ENCODE measurements at regions not wholly inside any gene's neighbourhood (a gene's known extent, or its start where the extent isn't known, plus 50 kb on each side); places are given as distances from the start of the nearest gene placed in this dataset.

DNA sequence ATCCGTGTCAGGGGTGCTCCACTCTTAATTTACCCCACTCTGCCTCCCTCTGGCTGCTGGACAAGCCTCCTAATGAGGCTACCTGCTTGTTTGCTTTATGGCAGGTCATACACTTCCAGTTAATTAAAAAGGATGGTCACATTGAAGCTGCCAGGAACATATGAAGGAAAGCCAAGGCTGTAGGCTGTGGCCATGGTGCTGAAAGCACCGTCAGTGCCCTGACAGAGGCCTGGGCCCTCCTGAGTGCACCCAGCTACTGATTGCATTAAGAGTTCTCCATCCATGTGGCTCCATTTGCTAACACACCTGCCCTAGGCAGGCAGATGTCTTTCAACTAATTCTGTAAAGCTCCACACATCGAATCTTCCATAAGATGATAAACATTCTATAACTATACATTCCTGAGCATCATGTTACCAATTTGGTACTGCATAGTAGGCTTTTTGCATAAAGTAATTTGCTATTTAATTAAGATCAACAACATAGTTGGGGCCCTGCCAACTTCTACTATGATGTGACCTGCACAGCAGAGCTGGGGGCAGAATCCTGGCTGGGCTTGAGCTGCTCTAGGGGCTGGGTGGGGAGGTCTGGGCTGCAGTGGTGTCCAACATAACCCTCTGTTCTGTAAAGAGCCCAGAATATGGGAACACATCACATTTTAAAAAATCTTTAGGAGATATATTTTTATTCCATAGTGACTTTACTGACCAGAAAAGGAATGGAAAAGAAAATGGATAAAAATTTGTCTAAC is 224.8 kb downstream of the SIPA1L2 start:
- POLR2A ChIA-PET, result no interaction called here
- Mint-ChIP-seq H3K9me3 (peaks cover 0 to 8% (median 3%) of the 10 kb centered on the region in 9 donors), H3K36me3 (peaks cover 0 to 6% (median 0%) of the 10 kb centered on the region in 3 donors), H3K4me1 (peaks cover 0 to 3% (median 0%) of the 10 kb centered on the region in 4 donors), H3K27me3 (peaks cover 2 to 19% (median 11%) of the 10 kb centered on the region in 5 donors), H3K4me3 (no peak overlapping the region), H3K27ac (no peak overlapping the region)
- no peak for DNase-seq
- ATAC-seq, result no peak

DNA sequence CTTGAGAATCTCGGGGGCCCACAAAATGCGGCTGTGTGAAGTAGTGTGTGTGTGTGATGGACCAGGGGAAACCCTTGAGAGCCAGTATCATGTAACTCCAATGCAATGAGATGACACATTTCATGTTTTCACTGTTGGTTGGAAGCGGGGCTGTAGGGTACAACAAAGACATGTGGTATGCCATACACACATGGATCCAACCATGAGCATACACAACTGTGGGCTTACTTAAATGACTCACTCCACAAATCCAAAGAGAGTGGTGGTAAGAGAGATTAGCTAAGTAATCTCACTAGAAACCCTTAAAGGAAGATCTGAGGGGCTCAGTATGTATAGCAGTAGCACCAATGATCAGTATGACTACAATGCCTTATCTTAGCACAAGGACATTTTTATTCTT is 225.7 kb downstream of the SIPA1L2 start:
- H3K27me3 Mint-ChIP-seq, result peaks cover 2 to 22% (median 11%) of the 10 kb centered on the region in 5 donors
- DNase-seq, result no peak
- H3K9me3 Mint-ChIP-seq, result peaks cover 0 to 1% (median 0%) of the 10 kb centered on the region in 9 donors
- no peak overlapping the region for H3K4me3 Mint-ChIP-seq
- H3K36me3 Mint-ChIP-seq, result peaks cover 0 to 2% (median 0%) of the 10 kb centered on the region in 3 donors
- peaks cover 0 to 3% (median 0%) of the 10 kb centered on the region in 4 donors for H3K4me1 Mint-ChIP-seq
- no peak for ATAC-seq
- POLR2A ChIA-PET, result no interaction called here
- no peak overlapping the region for H3K27ac Mint-ChIP-seq

DNA sequence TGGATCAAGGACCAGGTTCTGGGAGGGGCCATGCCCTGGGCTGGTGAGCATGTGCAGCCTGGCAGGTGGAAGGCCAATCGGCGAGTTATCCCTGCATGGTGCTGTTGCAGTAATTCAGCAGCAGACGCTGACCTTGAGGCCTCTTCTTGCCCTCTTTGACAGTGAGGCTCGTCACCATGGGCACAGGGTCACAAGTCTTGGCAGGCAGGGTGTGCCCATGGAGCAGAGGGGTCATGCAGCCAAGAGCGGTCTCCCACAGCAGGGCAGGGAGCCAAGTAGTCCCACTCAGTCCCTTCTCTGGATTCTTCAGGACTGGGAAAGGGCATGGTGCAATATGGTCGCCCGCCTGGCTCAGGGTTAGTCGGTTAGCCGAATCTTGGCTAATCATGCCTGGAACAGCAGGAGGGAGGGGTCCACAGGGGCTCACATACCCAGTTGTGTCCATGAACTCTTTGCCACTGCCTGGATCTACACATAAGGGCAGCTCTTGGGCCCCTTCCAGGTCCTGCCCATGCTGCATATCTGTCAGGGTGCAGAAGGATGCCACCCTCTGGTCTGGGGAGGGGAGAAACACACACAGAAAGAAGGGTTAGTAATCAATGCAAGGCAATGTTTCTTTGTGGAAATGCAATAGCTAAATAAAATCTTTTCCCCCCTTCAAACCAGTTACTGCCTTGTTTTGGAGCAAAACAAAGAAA is 226.8 kb downstream of the SIPA1L2 start:
- no peaks in the 10 kb centered on the region for H3K36me3 Mint-ChIP-seq
- H3K27ac Mint-ChIP-seq, result no peak overlapping the region
- H3K4me1 Mint-ChIP-seq, result peaks cover 0 to 3% (median 0%) of the 10 kb centered on the region in 4 donors
- no peaks in the 10 kb centered on the region for H3K9me3 Mint-ChIP-seq
- DNase-seq (no peak), ATAC-seq (no peak)
- peaks cover 2 to 22% (median 11%) of the 10 kb centered on the region in 5 donors for H3K27me3 Mint-ChIP-seq
- POLR2A ChIA-PET, result no interaction called here
- no peak overlapping the region for H3K4me3 Mint-ChIP-seq

DNA sequence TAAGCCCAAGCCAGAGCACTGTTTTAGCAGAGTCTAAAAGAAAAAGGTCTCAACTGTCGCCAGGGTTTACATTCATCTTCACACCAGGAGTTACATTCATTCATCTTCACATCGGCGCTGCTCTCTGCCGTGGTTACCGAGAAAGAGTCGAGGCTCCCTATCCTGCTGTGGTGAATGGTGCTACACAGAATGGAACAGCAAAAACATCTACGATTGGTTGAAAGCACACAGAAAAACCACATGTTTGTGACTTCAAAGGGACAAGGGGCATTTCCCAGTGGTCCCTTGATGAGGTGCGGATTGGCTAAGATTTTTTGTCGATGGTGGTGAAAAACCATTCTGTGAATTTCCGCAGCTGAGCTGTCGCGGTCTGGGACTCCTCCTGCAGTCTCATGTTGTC is 231.1 kb downstream of the SIPA1L2 start:
- POLR2A ChIA-PET, result no interaction called here
- Mint-ChIP-seq H3K36me3 (no peaks in the 10 kb centered on the region), H3K4me3 (no peak overlapping the region), H3K4me1 (peaks cover 0 to 3% (median 1%) of the 10 kb centered on the region in 4 donors), H3K27ac (no peak overlapping the region), H3K9me3 (no peaks in the 10 kb centered on the region), H3K27me3 (peaks cover 2 to 22% (median 11%) of the 10 kb centered on the region in 5 donors)
- DNase-seq (no peak), ATAC-seq (no peak)

DNA sequence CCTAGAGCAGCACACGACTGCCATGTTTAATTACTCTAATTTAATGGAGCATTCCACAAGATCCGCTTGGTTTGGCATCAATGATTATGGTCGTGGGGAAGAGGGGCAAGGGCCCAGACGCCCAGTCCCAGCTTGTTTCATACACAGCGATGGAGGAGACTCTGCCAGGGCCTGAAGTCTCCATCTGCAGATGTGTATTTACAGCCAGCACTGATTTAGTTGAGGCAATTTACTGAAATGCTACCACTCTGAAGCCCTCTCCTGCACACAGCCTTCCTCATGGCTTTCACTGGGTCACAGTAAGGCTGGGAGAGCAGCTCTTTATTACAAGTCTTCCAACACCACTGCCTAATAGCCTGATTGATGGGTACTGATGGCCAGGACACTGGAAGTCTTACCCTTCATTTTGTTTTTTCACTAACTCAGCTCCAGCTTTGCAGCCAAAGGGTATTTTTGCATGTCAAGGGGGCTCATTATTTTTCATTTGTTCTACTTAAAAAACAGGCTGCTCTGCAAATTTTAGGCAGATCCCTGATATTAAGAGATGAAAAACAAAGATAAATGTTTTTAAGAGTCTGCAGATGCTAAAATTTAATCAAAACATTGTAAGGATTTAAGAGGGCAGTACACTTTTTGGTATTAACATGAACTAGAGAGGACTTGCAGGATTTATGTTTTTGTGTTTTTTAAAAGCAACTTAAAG is 236.3 kb downstream of the SIPA1L2 start:
- peaks cover 0 to 2% (median 0%) of the 10 kb centered on the region in 5 donors for H3K27me3 Mint-ChIP-seq
- no peak overlapping the region for H3K27ac Mint-ChIP-seq
- no peaks in the 10 kb centered on the region for H3K9me3 Mint-ChIP-seq
- POLR2A ChIA-PET, result no interaction called here
- ATAC-seq, result no peak
- H3K36me3 Mint-ChIP-seq, result no peaks in the 10 kb centered on the region
- no peak for DNase-seq
- no peak overlapping the region for H3K4me3 Mint-ChIP-seq
- H3K4me1 Mint-ChIP-seq, result peaks cover 0 to 2% (median 0%) of the 10 kb centered on the region in 4 donors

DNA sequence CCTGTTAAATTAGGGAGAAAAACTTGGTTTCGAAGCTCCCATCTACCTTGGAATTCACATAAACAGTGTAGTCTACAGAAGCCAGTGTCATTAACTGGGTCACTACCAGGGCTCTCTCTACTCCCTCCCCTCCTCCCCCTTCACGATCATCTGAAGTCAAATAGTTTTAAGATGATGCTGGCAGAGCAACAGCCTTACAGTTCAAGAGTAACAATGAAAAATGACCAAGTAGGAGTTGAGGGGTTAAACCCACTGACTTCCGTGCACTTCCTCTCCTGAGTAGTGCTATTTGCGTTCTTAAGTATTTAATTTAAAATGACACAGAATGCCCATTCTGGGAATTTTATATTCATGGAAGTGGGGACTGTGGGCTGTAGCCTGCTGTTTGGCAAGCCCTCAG is 236.9 kb downstream of the SIPA1L2 start:
- Mint-ChIP-seq H3K9me3 (no peaks in the 10 kb centered on the region), H3K4me3 (no peak overlapping the region), H3K27me3 (peaks cover 0 to 3% (median 0%) of the 10 kb centered on the region in 5 donors), H3K36me3 (no peaks in the 10 kb centered on the region), H3K4me1 (peaks cover 0 to 2% (median 0%) of the 10 kb centered on the region in 4 donors), H3K27ac (no peak overlapping the region)
- ATAC-seq (no peak), DNase-seq (no peak)
- POLR2A ChIA-PET, result no interaction called here

DNA sequence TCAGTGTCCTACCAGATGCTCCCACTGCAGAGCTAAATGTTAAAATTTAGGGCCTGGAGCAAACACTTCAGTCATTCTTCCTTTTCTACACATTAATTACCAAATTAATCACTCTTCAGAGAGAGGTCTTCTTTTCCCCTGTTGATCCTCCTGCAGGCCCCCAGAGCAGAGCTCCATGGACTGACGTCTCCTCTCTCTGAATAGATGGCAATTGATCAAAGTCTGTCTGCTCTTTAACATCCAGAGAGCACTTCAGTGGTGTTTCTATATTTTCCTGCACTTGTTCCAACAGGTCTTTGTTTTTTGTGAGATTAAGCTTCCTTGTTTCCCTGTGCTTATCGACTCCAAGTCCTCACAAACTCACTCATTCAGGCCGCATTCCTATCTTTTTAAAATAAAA is 239.3 kb downstream of the SIPA1L2 start:
- DNase-seq, result no peak
- no peaks in the 10 kb centered on the region for H3K9me3 Mint-ChIP-seq
- no peak overlapping the region for H3K4me3 Mint-ChIP-seq
- POLR2A ChIA-PET, result no interaction called here
- ATAC-seq, result no peak
- peaks cover 0 to 2% (median 0%) of the 10 kb centered on the region in 4 donors for H3K4me1 Mint-ChIP-seq
- peaks cover 0 to 3% (median 0%) of the 10 kb centered on the region in 5 donors for H3K27me3 Mint-ChIP-seq
- H3K36me3 Mint-ChIP-seq, result no peaks in the 10 kb centered on the region
- no peak overlapping the region for H3K27ac Mint-ChIP-seq

DNA sequence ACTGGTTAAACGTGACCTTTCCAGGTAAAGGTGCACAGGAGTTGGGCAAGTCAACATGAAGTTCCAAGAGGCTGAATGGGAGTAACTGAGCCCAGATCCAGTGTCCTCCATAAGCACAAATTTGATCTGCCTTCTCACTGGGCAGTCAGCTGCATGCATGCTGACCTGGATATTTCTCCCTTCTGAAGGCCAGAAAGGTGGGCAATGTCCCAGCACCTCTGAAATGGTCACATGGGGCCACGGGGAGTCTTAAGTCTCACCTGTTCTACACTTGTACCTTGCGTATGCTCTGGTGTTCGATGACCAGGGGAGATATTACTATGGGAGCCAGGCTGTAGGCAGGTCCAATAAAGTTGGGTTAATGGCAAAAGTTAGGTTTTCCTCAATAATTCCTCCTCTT is 240.2 kb downstream of the SIPA1L2 start:
- H3K27ac Mint-ChIP-seq, result no peak overlapping the region
- DNase-seq (no peak), ATAC-seq (no peak)
- H3K4me1 Mint-ChIP-seq, result peaks cover 0 to 2% (median 0%) of the 10 kb centered on the region in 4 donors
- H3K27me3 Mint-ChIP-seq, result peaks cover 0 to 6% (median 3%) of the 10 kb centered on the region in 5 donors
- H3K9me3 Mint-ChIP-seq, result no peaks in the 10 kb centered on the region
- POLR2A ChIA-PET, result no interaction called here
- H3K36me3 Mint-ChIP-seq, result no peaks in the 10 kb centered on the region
- H3K4me3 Mint-ChIP-seq, result no peak overlapping the region

DNA sequence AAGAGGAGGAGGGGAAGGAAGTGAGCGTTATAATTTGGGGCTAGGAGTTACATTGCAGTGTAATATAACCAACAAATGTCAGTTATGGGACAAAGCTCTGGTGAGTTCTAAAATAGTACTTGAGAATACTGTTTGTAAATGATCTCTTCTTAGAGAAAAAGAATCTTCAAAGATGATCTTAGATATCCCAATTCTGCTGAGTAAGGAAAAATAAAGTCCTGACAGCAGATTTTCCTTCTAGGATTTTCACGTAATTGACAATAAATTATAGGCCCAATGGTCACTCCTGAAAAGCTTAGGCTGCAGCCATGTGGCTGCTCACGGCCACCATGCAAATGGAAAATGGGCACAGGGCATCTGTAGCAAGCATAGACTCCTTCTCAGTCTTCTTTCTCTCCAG is 241.6 kb downstream of the SIPA1L2 start:
- Mint-ChIP-seq H3K4me3 (no peak overlapping the region), H3K27me3 (peaks cover 0 to 19% (median 7%) of the 10 kb centered on the region in 5 donors), H3K36me3 (no peaks in the 10 kb centered on the region), H3K4me1 (peaks cover 0 to 3% (median 0%) of the 10 kb centered on the region in 4 donors), H3K27ac (no peak overlapping the region), H3K9me3 (no peaks in the 10 kb centered on the region)
- ATAC-seq (no peak), DNase-seq (no peak)
- POLR2A ChIA-PET, result interaction anchor here (0.6 kb wide), 1 partner anchor 40 kb away, joined by 4 read pairs; no protein-coding TSS in a partner anchor

DNA sequence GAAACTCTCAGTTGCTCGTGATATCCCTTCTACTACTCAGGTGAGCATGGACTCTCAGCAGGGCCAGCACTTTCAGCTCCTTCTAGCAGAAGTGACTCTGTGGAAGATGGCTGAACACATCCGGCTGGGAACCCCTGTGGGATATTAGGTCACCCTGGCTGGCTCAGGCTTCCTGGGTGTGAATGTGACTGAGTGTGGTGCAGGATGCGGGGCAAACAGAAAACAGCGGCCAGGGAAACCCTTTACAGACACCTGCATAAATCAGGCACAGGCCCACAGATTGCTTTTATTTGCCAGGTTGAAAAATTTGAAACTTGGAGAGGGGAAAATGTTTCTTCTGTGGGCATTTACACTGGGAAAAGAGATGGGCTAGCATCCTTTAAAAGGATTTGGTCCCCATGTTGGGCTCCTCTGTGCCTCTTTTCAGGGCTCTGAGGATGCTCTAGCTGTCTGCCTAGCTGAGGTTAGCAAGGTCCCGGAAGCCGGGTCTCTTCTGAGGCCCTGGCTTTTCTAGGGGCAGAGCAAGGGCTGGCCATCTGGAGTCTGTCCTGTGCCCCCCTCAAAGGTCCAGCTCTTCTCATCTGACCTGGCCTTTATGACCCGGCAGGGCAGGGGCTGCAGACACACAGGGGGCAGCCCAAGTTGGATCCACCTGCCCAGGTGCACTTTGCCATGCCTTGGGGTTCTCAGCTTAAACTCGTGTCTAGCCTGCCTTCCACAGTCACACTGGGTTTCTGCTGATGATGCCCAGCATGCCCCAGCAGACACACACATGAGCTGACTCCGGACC is 243.0 kb downstream of the SIPA1L2 start:
- ATAC-seq (no peak), DNase-seq (no peak)
- no peaks in the 10 kb centered on the region for H3K36me3 Mint-ChIP-seq
- POLR2A ChIA-PET, result no interaction called here
- H3K4me3 Mint-ChIP-seq, result no peak overlapping the region
- H3K4me1 Mint-ChIP-seq, result peaks cover 0 to 3% (median 0%) of the 10 kb centered on the region in 4 donors
- no peaks in the 10 kb centered on the region for H3K9me3 Mint-ChIP-seq
- H3K27ac Mint-ChIP-seq, result peak overlapping the region in 1 of 10 donors; percentile 36
- peaks cover 0 to 25% (median 9%) of the 10 kb centered on the region in 5 donors for H3K27me3 Mint-ChIP-seq

DNA sequence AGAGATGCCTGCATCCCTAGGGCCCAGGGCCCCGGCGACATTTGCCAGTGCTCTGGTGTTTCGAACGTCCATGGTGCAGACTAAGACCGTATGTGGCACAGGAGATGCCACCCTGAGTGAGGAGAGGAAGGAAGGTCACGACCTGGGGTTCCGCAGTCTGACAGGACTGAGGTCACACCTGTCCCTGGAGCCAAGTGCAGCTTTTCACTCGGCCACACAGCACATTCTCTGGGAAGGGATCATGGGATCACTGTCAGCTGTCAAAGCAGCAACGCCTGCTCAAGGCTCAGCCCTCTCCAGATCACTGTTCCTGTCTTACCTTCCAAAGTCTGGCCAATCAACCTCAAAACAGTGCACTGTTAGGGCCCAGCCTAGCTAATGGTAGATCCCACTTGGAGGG is 243.6 kb downstream of the SIPA1L2 start:
- Mint-ChIP-seq H3K36me3 (no peaks in the 10 kb centered on the region), H3K4me1 (peaks cover 0 to 3% (median 0%) of the 10 kb centered on the region in 4 donors), H3K4me3 (no peak overlapping the region), H3K27ac (no peak overlapping the region), H3K9me3 (no peaks in the 10 kb centered on the region), H3K27me3 (peaks cover 2 to 31% (median 11%) of the 10 kb centered on the region in 5 donors)
- DNase-seq (no peak), ATAC-seq (no peak)
- POLR2A ChIA-PET, result no interaction called here

DNA sequence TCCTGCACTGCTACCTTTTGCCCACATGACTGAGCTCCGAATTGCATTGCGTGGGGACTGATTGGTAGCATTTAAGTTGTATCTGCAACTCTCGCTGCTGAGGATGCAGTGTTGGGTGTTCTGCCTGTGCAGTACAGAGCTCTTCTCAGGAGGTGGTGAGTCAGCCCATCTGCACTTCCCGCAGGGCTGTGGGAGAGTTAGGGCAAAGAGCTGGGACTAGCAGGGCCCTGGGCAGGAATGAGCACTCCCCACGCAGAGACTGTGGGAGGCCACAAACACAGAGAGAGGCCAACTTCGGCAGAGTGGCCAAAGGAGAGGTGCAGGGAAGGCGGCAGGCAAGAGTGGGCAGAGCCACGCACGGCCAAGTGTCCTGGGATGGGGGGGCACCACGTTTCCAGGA is 244.7 kb downstream of the SIPA1L2 start:
- Mint-ChIP-seq H3K27me3 (peaks cover 2 to 40% (median 11%) of the 10 kb centered on the region in 5 donors), H3K36me3 (no peaks in the 10 kb centered on the region), H3K4me1 (peaks cover 0 to 3% (median 0%) of the 10 kb centered on the region in 4 donors), H3K9me3 (no peaks in the 10 kb centered on the region), H3K27ac (peak overlapping the region in 1 of 10 donors; percentile 84), H3K4me3 (no peak overlapping the region)
- DNase-seq, result no peak
- POLR2A ChIA-PET, result no interaction called here
- no peak for ATAC-seq
